GM23338 (cell line): ENCODE measurements at regions not wholly inside any gene's neighbourhood (a gene's known extent, or its start where the extent isn't known, plus 50 kb on each side); places are given as distances from the start of the nearest gene placed in this dataset.

ENCODE experiments used
- ETS1 ChIP-seq: IDR thresholded peaks from 2 replicates; pipeline ENCODE4 v1.6.1; 2016; ENCODE audit warnings: antibody characterized with exemption
- EZH2 ChIP-seq: fragments of 200-600 bp; sonication (generic); IDR thresholded peaks from one replicate; pipeline ENCODE4 v1.8.0; 2017; ENCODE audit warnings: antibody characterized with exemption, mild to moderate bottlenecking, low read depth; ENCODE audit not compliant: unreplicated experiment
- EZH2phosphoT487 ChIP-seq: fragments of 200-600 bp; sonication (generic); IDR thresholded peaks from one replicate; pipeline ENCODE4 v1.8.1; 2018; ENCODE audit warnings: antibody characterized with exemption; ENCODE audit not compliant: unreplicated experiment
- TF ChIP-seq, protein P1 (sequence below), 2 experiments: fragments of 200-600 bp in 1 of 2; sonication (generic) in 1 of 2; conservative IDR thresholded peaks; 2 replicates each; pipeline versions ENCODE4 v1.5.1 to v1.6.1; 2016 to 2017; ENCODE audit warnings: antibody characterized with exemption in 2 of 2, low read depth in 2 of 2, mild to moderate bottlenecking in 2 of 2, moderate library complexity in 1 of 2

GRCh38 chr12:56866493-56866892 is 67.7 kb downstream of the SDR9C7 start:
- TF ChIP-seq EZH2phosphoT487 = no peak
- no peak for TF ChIP-seq EZH2
- TF ChIP-seq, protein P1, sequence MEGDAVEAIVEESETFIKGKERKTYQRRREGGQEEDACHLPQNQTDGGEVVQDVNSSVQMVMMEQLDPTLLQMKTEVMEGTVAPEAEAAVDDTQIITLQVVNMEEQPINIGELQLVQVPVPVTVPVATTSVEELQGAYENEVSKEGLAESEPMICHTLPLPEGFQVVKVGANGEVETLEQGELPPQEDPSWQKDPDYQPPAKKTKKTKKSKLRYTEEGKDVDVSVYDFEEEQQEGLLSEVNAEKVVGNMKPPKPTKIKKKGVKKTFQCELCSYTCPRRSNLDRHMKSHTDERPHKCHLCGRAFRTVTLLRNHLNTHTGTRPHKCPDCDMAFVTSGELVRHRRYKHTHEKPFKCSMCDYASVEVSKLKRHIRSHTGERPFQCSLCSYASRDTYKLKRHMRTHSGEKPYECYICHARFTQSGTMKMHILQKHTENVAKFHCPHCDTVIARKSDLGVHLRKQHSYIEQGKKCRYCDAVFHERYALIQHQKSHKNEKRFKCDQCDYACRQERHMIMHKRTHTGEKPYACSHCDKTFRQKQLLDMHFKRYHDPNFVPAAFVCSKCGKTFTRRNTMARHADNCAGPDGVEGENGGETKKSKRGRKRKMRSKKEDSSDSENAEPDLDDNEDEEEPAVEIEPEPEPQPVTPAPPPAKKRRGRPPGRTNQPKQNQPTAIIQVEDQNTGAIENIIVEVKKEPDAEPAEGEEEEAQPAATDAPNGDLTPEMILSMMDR (conservative IDR thresholded peaks at IDR 0.05; ENCODE audit: low read depth in 2 of 2) = no peak
- TF ChIP-seq ETS1 = no peak
